WTC11 (cell line): ENCODE measurements at regions not wholly inside any gene's neighbourhood (a gene's known extent, or its start where the extent isn't known, plus 50 kb on each side); places are given as distances from the start of the nearest gene placed in this dataset.

Experiments
- CTCF ChIP-seq: fragments of 200-600 bp; IDR thresholded peaks from 2 replicates; pipeline ENCODE4 v1.8.0; 2022; ENCODE audit warnings: antibody characterized with exemption
- EMX1 ChIP-seq: fragments of 250-450 bp; sonication (Bioruptor Pico); IDR thresholded peaks from 2 replicates; pipeline ENCODE4 v1.8.0; 2021; ENCODE audit warnings: mild to moderate bottlenecking
- FOXP1 ChIP-seq: sonication (generic); formaldehyde crosslinking; IDR thresholded peaks from 2 replicates; pipeline ENCODE4 v1.8.0; 2022; ENCODE audit warnings: missing genetic modification reagents, mild to moderate bottlenecking, moderate library complexity, borderline replicate concordance
- JAZF1 ChIP-seq: fragments of 250-450 bp; sonication (Bioruptor Pico); IDR thresholded peaks from 2 replicates; pipeline ENCODE4 v1.9.0; 2021; ENCODE audit warnings: moderate library complexity, mild to moderate bottlenecking, inconsistent platforms
- NFE2L1 ChIP-seq: sonication (generic); formaldehyde crosslinking; IDR thresholded peaks from 2 replicates; pipeline ENCODE4 v1.8.1; 2023; ENCODE audit warnings: missing genetic modification reagents
- SMAD3 ChIP-seq: sonication (generic); formaldehyde crosslinking; IDR thresholded peaks from 2 replicates; pipeline ENCODE4 v1.8.0; 2022; ENCODE audit warnings: missing genetic modification reagents, mild to moderate bottlenecking, borderline replicate concordance
- ZBTB21 ChIP-seq: sonication (generic); formaldehyde crosslinking; IDR thresholded peaks from 2 replicates; pipeline ENCODE4 v1.8.1; 2023; ENCODE audit warnings: mild to moderate bottlenecking, missing genetic modification reagents, borderline replicate concordance
- ZNF138 ChIP-seq: sonication (generic); formaldehyde crosslinking; conservative IDR thresholded peaks from 2 replicates; pipeline ENCODE4 v1.8.1; 2022; ENCODE audit warnings: mild to moderate bottlenecking, moderate library complexity, missing genetic modification reagents
- ZNF396 ChIP-seq: fragments of 250-450 bp; sonication (Bioruptor Pico); IDR thresholded peaks from 2 replicates; pipeline ENCODE4 v1.8.0; 2021; ENCODE audit warnings: mild to moderate bottlenecking, moderate library complexity, borderline replicate concordance
- ZNF416 ChIP-seq: fragments of 250-450 bp; sonication (Bioruptor Pico); IDR thresholded peaks from 2 replicates; pipeline ENCODE4 v1.9.0; 2021; ENCODE audit warnings: mild to moderate bottlenecking, inconsistent platforms
- TF ChIP-seq, protein P1 (sequence below): sonication (generic); formaldehyde crosslinking; IDR thresholded peaks from 2 replicates; pipeline ENCODE4 v1.8.0; 2022; ENCODE audit warnings: mild to moderate bottlenecking, missing genetic modification reagents
- TF ChIP-seq, protein P2 (sequence below): fragments of 250-450 bp; sonication (Bioruptor Pico); IDR thresholded peaks from 2 replicates; pipeline ENCODE4 v1.9.0; 2021; ENCODE audit warnings: mild to moderate bottlenecking, borderline replicate concordance

DNA sequence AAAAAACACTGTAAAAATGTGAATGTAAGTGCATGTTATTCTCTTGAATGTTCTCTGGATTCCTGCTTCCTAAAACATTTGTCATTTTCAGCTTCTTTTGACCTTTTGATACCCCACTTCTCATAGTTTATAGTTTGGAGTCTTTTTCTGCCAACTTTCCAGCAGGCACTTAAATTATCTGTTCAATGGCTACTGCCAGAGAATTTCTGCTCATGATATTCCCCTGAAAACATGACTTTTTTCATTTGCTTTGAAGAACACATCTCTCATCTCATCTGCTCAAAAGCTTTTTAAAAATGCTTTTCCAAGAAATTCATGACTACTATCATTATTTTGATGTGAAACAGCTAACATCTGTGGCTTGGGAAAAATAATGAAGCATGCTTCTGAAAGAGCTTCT lies 269.7 kb upstream of the PCDH7 start:
- no peak for TF ChIP-seq CTCF
- TF ChIP-seq, protein P1, sequence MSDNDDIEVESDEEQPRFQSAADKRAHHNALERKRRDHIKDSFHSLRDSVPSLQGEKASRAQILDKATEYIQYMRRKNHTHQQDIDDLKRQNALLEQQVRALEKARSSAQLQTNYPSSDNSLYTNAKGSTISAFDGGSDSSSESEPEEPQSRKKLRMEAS (CRISPR knock-in tag): no peak
- no peak for TF ChIP-seq ZNF138 (CRISPR knock-in tag)
- no peak for TF ChIP-seq ZNF416
- no peak for TF ChIP-seq ZBTB21 (CRISPR knock-in tag)
- no peak for TF ChIP-seq NFE2L1 (CRISPR knock-in tag)
- no peak for TF ChIP-seq FOXP1
- TF ChIP-seq SMAD3 (CRISPR knock-in tag): no peak
- TF ChIP-seq, protein P2, sequence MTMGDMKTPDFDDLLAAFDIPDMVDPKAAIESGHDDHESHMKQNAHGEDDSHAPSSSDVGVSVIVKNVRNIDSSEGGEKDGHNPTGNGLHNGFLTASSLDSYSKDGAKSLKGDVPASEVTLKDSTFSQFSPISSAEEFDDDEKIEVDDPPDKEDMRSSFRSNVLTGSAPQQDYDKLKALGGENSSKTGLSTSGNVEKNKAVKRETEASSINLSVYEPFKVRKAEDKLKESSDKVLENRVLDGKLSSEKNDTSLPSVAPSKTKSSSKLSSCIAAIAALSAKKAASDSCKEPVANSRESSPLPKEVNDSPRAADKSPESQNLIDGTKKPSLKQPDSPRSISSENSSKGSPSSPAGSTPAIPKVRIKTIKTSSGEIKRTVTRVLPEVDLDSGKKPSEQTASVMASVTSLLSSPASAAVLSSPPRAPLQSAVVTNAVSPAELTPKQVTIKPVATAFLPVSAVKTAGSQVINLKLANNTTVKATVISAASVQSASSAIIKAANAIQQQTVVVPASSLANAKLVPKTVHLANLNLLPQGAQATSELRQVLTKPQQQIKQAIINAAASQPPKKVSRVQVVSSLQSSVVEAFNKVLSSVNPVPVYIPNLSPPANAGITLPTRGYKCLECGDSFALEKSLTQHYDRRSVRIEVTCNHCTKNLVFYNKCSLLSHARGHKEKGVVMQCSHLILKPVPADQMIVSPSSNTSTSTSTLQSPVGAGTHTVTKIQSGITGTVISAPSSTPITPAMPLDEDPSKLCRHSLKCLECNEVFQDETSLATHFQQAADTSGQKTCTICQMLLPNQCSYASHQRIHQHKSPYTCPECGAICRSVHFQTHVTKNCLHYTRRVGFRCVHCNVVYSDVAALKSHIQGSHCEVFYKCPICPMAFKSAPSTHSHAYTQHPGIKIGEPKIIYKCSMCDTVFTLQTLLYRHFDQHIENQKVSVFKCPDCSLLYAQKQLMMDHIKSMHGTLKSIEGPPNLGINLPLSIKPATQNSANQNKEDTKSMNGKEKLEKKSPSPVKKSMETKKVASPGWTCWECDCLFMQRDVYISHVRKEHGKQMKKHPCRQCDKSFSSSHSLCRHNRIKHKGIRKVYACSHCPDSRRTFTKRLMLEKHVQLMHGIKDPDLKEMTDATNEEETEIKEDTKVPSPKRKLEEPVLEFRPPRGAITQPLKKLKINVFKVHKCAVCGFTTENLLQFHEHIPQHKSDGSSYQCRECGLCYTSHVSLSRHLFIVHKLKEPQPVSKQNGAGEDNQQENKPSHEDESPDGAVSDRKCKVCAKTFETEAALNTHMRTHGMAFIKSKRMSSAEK (CRISPR knock-in tag): no peak
- no peak for TF ChIP-seq ZNF396
- TF ChIP-seq JAZF1 (CRISPR knock-in tag): no peak
- no peak for TF ChIP-seq EMX1 (CRISPR knock-in tag)
